MM.1S (cell line): ENCODE measurements at regions not wholly inside any gene's neighbourhood (a gene's known extent, or its start where the extent isn't known, plus 50 kb on each side); places are given as distances from the start of the nearest gene placed in this dataset.

Source experiments
- EZH2 ChIP-seq: fragments of 300-600 bp; sonication (generic); optimal IDR thresholded peaks from 2 replicates; pipeline ENCODE3; 2017; ENCODE audit warnings: low read depth, mild to moderate bottlenecking, antibody characterized with exemption, low read length, mixed read lengths
- EZH2phosphoT487 ChIP-seq: fragments of 300-600 bp; sonication (generic); IDR thresholded peaks from 2 replicates; pipeline ENCODE4 v1.6.1; 2018; ENCODE audit warnings: antibody characterized with exemption, low read length
- TF ChIP-seq, protein P1 (sequence below): fragments of 300-600 bp; sonication (generic); IDR thresholded peaks from 2 replicates; pipeline ENCODE4 v1.5.1; 2016; ENCODE audit warnings: antibody characterized with exemption, low read length, mixed read lengths

- TF ChIP-seq, protein P1, sequence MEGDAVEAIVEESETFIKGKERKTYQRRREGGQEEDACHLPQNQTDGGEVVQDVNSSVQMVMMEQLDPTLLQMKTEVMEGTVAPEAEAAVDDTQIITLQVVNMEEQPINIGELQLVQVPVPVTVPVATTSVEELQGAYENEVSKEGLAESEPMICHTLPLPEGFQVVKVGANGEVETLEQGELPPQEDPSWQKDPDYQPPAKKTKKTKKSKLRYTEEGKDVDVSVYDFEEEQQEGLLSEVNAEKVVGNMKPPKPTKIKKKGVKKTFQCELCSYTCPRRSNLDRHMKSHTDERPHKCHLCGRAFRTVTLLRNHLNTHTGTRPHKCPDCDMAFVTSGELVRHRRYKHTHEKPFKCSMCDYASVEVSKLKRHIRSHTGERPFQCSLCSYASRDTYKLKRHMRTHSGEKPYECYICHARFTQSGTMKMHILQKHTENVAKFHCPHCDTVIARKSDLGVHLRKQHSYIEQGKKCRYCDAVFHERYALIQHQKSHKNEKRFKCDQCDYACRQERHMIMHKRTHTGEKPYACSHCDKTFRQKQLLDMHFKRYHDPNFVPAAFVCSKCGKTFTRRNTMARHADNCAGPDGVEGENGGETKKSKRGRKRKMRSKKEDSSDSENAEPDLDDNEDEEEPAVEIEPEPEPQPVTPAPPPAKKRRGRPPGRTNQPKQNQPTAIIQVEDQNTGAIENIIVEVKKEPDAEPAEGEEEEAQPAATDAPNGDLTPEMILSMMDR = no peak
- no peak for TF ChIP-seq EZH2
- TF ChIP-seq EZH2phosphoT487 = no peak
Observed at GRCh38 chr9:108477529-108478006, 378.2 kb downstream of the ACTL7B start.
